GM19397 (cell line): ENCODE measurements at regions not wholly inside any gene's neighbourhood (a gene's known extent, or its start where the extent isn't known, plus 50 kb on each side); places are given as distances from the start of the nearest gene placed in this dataset.

ENCODE experiments used
- ATAC-seq: cut with Tn5 transposase; IDR thresholded peaks from one replicate; pipeline ENCODE4 v1.9.1; 2021; ENCODE audit warnings: mild to moderate bottlenecking, moderate library complexity; ENCODE audit not compliant: unreplicated experiment

GRCh38 chr16:63982741-63983140 lies 1139.1 kb downstream of the CDH11 start:
- ATAC-seq = no peak

GRCh38 chr16:63982110-63982509 lies 1139.8 kb downstream of the CDH11 start:
- no peak for ATAC-seq

GRCh38 chr16:63981639-63982038 lies 1140.2 kb downstream of the CDH11 start:
- no peak for ATAC-seq

- no peak for ATAC-seq
These were observed 1141.1 kb downstream of the CDH11 start for GRCh38 chr16:63980763-63981162.

- no peak for ATAC-seq
These were observed 1143.6 kb downstream of the CDH11 start for GRCh38 chr16:63978240-63978639.

GRCh38 chr16:63976345-63976744 lies 1145.5 kb downstream of the CDH11 start:
- no peak for ATAC-seq

- ATAC-seq = no peak
These were observed 1146.2 kb downstream of the CDH11 start for GRCh38 chr16:63975669-63976068.

- no peak for ATAC-seq
These were observed 1153.9 kb downstream of the CDH11 start for GRCh38 chr16:63967966-63968365.

GRCh38 chr16:63960321-63960720 lies 1161.5 kb downstream of the CDH11 start:
- ATAC-seq = no peak

GRCh38 chr16:63947022-63947421 lies 1174.8 kb downstream of the CDH11 start:
- no peak for ATAC-seq

GRCh38 chr16:63945806-63946205 lies 1176.1 kb downstream of the CDH11 start:
- no peak for ATAC-seq

- no peak for ATAC-seq
These were observed 1178.3 kb downstream of the CDH11 start for GRCh38 chr16:63943566-63943965.

GRCh38 chr16:63938661-63939060 lies 1183.2 kb downstream of the CDH11 start:
- ATAC-seq = no peak

- no peak for ATAC-seq
These were observed 1188.0 kb downstream of the CDH11 start for GRCh38 chr16:63933841-63934240.

GRCh38 chr16:63928421-63928820 lies 1193.4 kb downstream of the CDH11 start:
- ATAC-seq = no peak

- no peak for ATAC-seq
These were observed 1196.6 kb downstream of the CDH11 start for GRCh38 chr16:63925221-63925620.

- ATAC-seq = no peak
These were observed 1199.3 kb downstream of the CDH11 start for GRCh38 chr16:63922560-63922959.

GRCh38 chr16:63921737-63922295 lies 1200.0 kb downstream of the CDH11 start:
- no peak for ATAC-seq

GRCh38 chr16:63913290-63913689 lies 1208.6 kb downstream of the CDH11 start:
- ATAC-seq = no peak

- no peak for ATAC-seq
These were observed 1214.6 kb downstream of the CDH11 start for GRCh38 chr16:63907251-63907650.

GRCh38 chr16:63904930-63905329 lies 1216.9 kb downstream of the CDH11 start:
- no peak for ATAC-seq

GRCh38 chr16:63904182-63904581 lies 1217.7 kb downstream of the CDH11 start:
- no peak for ATAC-seq

- no peak for ATAC-seq
These were observed 1225.3 kb downstream of the CDH11 start for GRCh38 chr16:63896383-63897109.
